MM.1S (cell line): ENCODE measurements at regions not wholly inside any gene's neighbourhood (a gene's known extent, or its start where the extent isn't known, plus 50 kb on each side); places are given as distances from the start of the nearest gene placed in this dataset.

Experiments used
- DNase-seq: peaks from one replicate; pipeline ENCODE4 v3.0.0-alpha.2; 2015
- H2AFZ ChIP-seq: fragments of 300-600 bp; sonication (generic); 2 replicates; pipeline ENCODE4 v1.6.0; 2016; ENCODE audit warnings: antibody characterized with exemption, low read length
- H3F3A ChIP-seq: fragments of 300-600 bp; sonication (generic); 2 replicates; pipeline ENCODE4 v1.6.1; 2016; ENCODE audit warnings: mild to moderate bottlenecking, antibody characterized with exemption, low read length, moderate library complexity, mixed read lengths; ENCODE audit not compliant: insufficient read depth
- H3K27ac ChIP-seq: fragments of 300-600 bp; sonication (generic); 2 replicates; pipeline ENCODE4 v1.5.1; 2016; ENCODE audit warnings: mild to moderate bottlenecking, low read length
- H3K27me3 ChIP-seq: fragments of 300-600 bp; sonication (generic); replicated peaks from 2 replicates; pipeline ENCODE4 v1.6.0; 2016; ENCODE audit warnings: low read length; ENCODE audit not compliant: insufficient read depth
- H3K36me3 ChIP-seq: fragments of 300-600 bp; sonication (generic); replicated peaks from 2 replicates; pipeline ENCODE4 v1.6.1; 2016; ENCODE audit warnings: mild to moderate bottlenecking, low read length, mixed read lengths; ENCODE audit not compliant: insufficient read depth
- H3K4me1 ChIP-seq: fragments of 300-600 bp; sonication (generic); 2 replicates; pipeline ENCODE4 v1.6.1; 2016; ENCODE audit warnings: low read length, mixed read lengths
- H3K4me2 ChIP-seq: fragments of 300-600 bp; sonication (generic); 2 replicates; pipeline ENCODE4 v1.6.0; 2016; ENCODE audit warnings: low read depth, low read length
- H3K4me3 ChIP-seq: fragments of 300-600 bp; sonication (generic); 2 replicates; pipeline ENCODE4 v1.5.1; 2016; ENCODE audit warnings: low read length, mixed read lengths
- H3K79me2 ChIP-seq: fragments of 300-600 bp; sonication (generic); 2 replicates; pipeline ENCODE4 v1.6.1; 2016; ENCODE audit warnings: mixed run types, low read length, mixed read lengths
- H3K9ac ChIP-seq: fragments of 300-600 bp; sonication (generic); 2 replicates; pipeline ENCODE4 v1.6.1; 2016; ENCODE audit warnings: low read length, mixed read lengths
- H3K9me2 ChIP-seq: fragments of 300-600 bp; sonication (generic); replicated peaks from 2 replicates; pipeline ENCODE4 v1.6.1; 2016; ENCODE audit warnings: mild to moderate bottlenecking, low read length, mixed read lengths; ENCODE audit not compliant: insufficient read depth
- H3K9me3 ChIP-seq: fragments of 300-600 bp; sonication (generic); replicated peaks from 2 replicates; pipeline ENCODE4 v1.6.1; 2016; ENCODE audit warnings: mild to moderate bottlenecking, low read length, mixed read lengths; ENCODE audit not compliant: insufficient read depth
- H4K20me1 ChIP-seq: fragments of 300-600 bp; sonication (generic); 2 replicates; pipeline ENCODE4 v1.6.1; 2016; ENCODE audit warnings: mild to moderate bottlenecking, low read length, moderate library complexity, mixed read lengths; ENCODE audit not compliant: insufficient read depth
- CTCF ChIP-seq: fragments of 300-600 bp; sonication (generic); IDR thresholded peaks from 2 replicates; pipeline ENCODE4 v1.5.1; 2016; ENCODE audit warnings: antibody characterized with exemption, low read length, mixed read lengths
- EZH2 ChIP-seq: fragments of 300-600 bp; sonication (generic); optimal IDR thresholded peaks from 2 replicates; pipeline ENCODE3; 2017; ENCODE audit warnings: low read depth, mild to moderate bottlenecking, antibody characterized with exemption, low read length, mixed read lengths
- EZH2phosphoT487 ChIP-seq: fragments of 300-600 bp; sonication (generic); IDR thresholded peaks from 2 replicates; pipeline ENCODE4 v1.6.1; 2018; ENCODE audit warnings: antibody characterized with exemption, low read length

GRCh38 chr10:120963594-120964220 lies 112.5 kb downstream of the WDR11 start:
- no peak overlapping the region for H3K4me3 ChIP-seq
- TF ChIP-seq CTCF = no peak
- no peak for TF ChIP-seq EZH2
- no peak for TF ChIP-seq EZH2phosphoT487
- H3K36me3 ChIP-seq = no peaks in the 10 kb centered on the region
- no peak overlapping the region for H3K9ac ChIP-seq
- H3K27me3 ChIP-seq = peaks cover 10% of the 10 kb centered on the region; the same call in 1 of the 2 replicates
- DNase-seq = no peak
- no peaks in the 10 kb centered on the region for H3F3A ChIP-seq
- no peaks in the 10 kb centered on the region for H4K20me1 ChIP-seq
- H3K9me3 ChIP-seq = no peaks in the 10 kb centered on the region
- no peak overlapping the region for H3K27ac ChIP-seq
- no peak overlapping the region for H3K4me2 ChIP-seq
- no peak overlapping the region for H2AFZ ChIP-seq
- H3K79me2 ChIP-seq = no peaks in the 10 kb centered on the region
- H3K4me1 ChIP-seq = no peaks in the 10 kb centered on the region
- H3K9me2 ChIP-seq = no peaks in the 10 kb centered on the region

- no peak overlapping the region for H3K4me3 ChIP-seq
- no peaks in the 10 kb centered on the region for H3K9me2 ChIP-seq
- no peak overlapping the region for H3K9ac ChIP-seq
- no peaks in the 10 kb centered on the region for H3K4me1 ChIP-seq
- no peak for TF ChIP-seq EZH2
- TF ChIP-seq CTCF = no peak
- no peak for TF ChIP-seq EZH2phosphoT487
- no peak overlapping the region for H2AFZ ChIP-seq
- no peaks in the 10 kb centered on the region for H3K36me3 ChIP-seq
- H3K9me3 ChIP-seq = no peaks in the 10 kb centered on the region
- no peak for DNase-seq
- H4K20me1 ChIP-seq = no peaks in the 10 kb centered on the region
- H3K4me2 ChIP-seq = no peak overlapping the region
- H3K27me3 ChIP-seq = peaks cover 24% of the 10 kb centered on the region; the same call in 1 of the 2 replicates
- no peak overlapping the region for H3K27ac ChIP-seq
- H3K79me2 ChIP-seq = no peaks in the 10 kb centered on the region
- H3F3A ChIP-seq = no peaks in the 10 kb centered on the region
Observed at GRCh38 chr10:120966657-120967045, 115.5 kb downstream of the WDR11 start.

GRCh38 chr10:120969219-120969645 lies 118.1 kb downstream of the WDR11 start:
- peak; percentile 16 for DNase-seq
- no peaks in the 10 kb centered on the region for H3K9me2 ChIP-seq
- no peak overlapping the region for H2AFZ ChIP-seq
- H3K27me3 ChIP-seq = peaks cover 40% of the 10 kb centered on the region
- H3K9me3 ChIP-seq = no peaks in the 10 kb centered on the region
- H3K79me2 ChIP-seq = no peaks in the 10 kb centered on the region
- no peaks in the 10 kb centered on the region for H3K36me3 ChIP-seq
- H3K4me2 ChIP-seq = no peak overlapping the region
- no peak overlapping the region for H3K27ac ChIP-seq
- no peaks in the 10 kb centered on the region for H3K4me1 ChIP-seq
- TF ChIP-seq EZH2 (no peak), CTCF (no peak), EZH2phosphoT487 (no peak)
- no peaks in the 10 kb centered on the region for H3F3A ChIP-seq
- H4K20me1 ChIP-seq = no peaks in the 10 kb centered on the region
- H3K4me3 ChIP-seq = no peak overlapping the region
- no peak overlapping the region for H3K9ac ChIP-seq
